Fibroblast of villous mesenchyme (primary cell): ENCODE measurements at regions not wholly inside any gene's neighbourhood (a gene's known extent, or its start where the extent isn't known, plus 50 kb on each side); places are given as distances from the start of the nearest gene placed in this dataset.

ENCODE experiments used
- DNase-seq: peaks from one replicate; pipeline ENCODE4 v3.0.0-alpha.2; 2010; ENCODE audit warnings: low read depth
- H3K4me3 ChIP-seq: 2 replicates; pipeline ENCODE4 v1.5.1; 2011; ENCODE audit warnings: low read depth, mild to moderate bottlenecking, low read length
- CTCF ChIP-seq: IDR thresholded peaks from 2 replicates; pipeline ENCODE4 v1.5.1; 2012; ENCODE audit warnings: low read depth, mild to moderate bottlenecking, low read length; ENCODE audit not compliant: insufficient read depth

- no peak for DNase-seq
- TF ChIP-seq CTCF, result no peak
Measured at GRCh38 chrX:8284131-8284530, 113.1 kb upstream of the VCX2 start.

GRCh38 chrX:8288590-8288989 lies 117.5 kb upstream of the VCX2 start:
- TF ChIP-seq CTCF, result no peak
- H3K4me3 ChIP-seq, result no peak overlapping the region
- no peak for DNase-seq

More at GRCh38 chrX:8284131-8284530, 113.1 kb upstream of the VCX2 start:
- no peak overlapping the region for H3K4me3 ChIP-seq

- no peak for TF ChIP-seq CTCF
- DNase-seq, result peak; percentile 5
- H3K4me3 ChIP-seq, result no peak overlapping the region
Measured at GRCh38 chrX:8289523-8289922, 118.5 kb upstream of the VCX2 start.

GRCh38 chrX:8297766-8298165 lies 126.7 kb upstream of the VCX2 start:
- H3K4me3 ChIP-seq, result no peak overlapping the region
- TF ChIP-seq CTCF, result no peak
- DNase-seq, result no peak

- H3K4me3 ChIP-seq, result no peak overlapping the region
- TF ChIP-seq CTCF, result no peak
- DNase-seq, result peak; percentile 9
Measured at GRCh38 chrX:8304668-8305067, 133.6 kb upstream of the VCX2 start.

GRCh38 chrX:8305350-8305749 lies 134.3 kb upstream of the VCX2 start:
- no peak for TF ChIP-seq CTCF
- no peak overlapping the region for H3K4me3 ChIP-seq

GRCh38 chrX:8306291-8306925 lies 135.3 kb upstream of the VCX2 start:
- no peak for DNase-seq
- no peak overlapping the region for H3K4me3 ChIP-seq
- no peak for TF ChIP-seq CTCF

More at GRCh38 chrX:8305350-8305749, 134.3 kb upstream of the VCX2 start:
- peak; percentile 8 for DNase-seq
